Left kidney (tissue), 1 donor: ENCODE measurements at regions not wholly inside any gene's neighbourhood (a gene's known extent, or its start where the extent isn't known, plus 50 kb on each side); places are given as distances from the start of the nearest gene placed in this dataset.

Experiments
- DNase-seq: peaks from one replicate; pipeline ENCODE4 v3.0.0-alpha.2; 2013

DNA sequence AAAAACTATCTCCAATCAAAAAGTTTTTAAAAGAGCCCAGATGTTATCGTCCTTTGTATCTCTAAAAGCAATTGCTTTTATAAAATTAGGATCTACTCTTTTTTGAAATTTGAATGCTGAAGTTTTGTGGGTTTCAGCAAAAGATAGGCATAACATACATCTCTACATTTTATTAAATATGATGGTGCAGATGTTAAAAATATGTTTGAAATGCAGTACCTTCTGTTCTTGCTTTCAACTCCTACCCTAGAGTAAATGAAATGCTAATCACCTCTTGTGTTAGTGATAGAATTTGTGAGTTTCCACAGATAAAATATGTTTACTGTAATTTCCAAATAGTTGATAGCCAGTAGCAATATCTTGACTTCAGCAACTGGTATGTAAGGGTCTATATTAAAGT lies 95.7 kb upstream of the VPREB1 start:
- no peak for DNase-seq

DNA sequence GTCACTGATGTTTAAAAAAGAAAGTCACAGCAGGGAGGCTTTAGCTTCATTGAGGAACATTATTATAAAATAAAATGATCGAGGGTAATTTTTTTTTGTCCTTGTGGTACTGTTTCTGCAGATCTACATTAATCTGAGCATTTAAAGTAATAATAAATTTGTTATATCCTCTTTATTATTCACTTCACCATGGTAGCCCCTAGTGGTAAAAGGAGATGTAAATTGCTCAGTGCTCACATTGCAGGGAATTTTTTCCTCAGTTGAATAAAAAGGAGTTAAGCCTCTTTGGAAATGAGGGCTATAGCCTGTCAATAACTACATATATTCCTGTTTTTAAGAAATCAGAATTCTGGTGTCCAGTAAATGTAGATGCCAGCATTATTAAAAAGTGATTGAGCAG lies 99.7 kb upstream of the VPREB1 start:
- no peak for DNase-seq

DNA sequence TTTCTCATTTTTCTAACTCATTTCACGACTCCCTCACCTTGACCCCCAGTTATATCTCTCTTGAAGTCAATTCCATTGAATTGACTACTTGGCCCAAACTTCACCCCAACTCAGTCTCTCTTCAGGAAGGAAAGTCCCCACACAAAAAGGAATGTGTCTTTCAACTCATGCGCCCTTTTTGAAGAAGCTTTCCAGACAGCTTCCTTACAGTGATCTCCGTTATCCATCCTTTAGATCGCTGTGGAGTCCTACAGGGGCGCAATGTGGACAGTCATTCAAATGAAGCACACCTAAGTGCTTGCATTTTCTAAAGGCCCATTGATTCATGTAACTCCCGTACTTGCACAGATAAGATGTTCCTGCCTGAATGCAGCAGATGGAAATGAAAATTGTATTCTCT lies 101.1 kb upstream of the VPREB1 start:
- no peak for DNase-seq

DNA sequence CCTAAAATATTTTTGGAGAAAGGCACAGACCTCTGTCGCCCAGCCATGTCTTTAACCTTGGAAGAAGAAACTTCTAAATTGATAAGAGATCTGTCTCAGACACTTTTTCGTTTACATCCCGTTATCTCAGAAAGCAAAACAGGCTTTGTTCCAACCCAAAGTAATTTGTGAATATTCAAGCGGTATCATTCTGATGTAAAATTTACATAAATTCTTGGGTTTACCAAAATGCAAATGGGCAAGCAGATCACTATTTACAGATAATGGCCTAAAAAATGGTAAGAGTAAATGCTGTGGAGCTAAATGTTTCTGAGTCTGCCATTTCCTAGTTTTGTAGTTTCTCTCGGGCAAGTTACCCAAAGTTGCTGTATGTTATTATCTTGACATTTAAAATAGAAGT lies 101.9 kb upstream of the VPREB1 start:
- DNase-seq = no peak

DNA sequence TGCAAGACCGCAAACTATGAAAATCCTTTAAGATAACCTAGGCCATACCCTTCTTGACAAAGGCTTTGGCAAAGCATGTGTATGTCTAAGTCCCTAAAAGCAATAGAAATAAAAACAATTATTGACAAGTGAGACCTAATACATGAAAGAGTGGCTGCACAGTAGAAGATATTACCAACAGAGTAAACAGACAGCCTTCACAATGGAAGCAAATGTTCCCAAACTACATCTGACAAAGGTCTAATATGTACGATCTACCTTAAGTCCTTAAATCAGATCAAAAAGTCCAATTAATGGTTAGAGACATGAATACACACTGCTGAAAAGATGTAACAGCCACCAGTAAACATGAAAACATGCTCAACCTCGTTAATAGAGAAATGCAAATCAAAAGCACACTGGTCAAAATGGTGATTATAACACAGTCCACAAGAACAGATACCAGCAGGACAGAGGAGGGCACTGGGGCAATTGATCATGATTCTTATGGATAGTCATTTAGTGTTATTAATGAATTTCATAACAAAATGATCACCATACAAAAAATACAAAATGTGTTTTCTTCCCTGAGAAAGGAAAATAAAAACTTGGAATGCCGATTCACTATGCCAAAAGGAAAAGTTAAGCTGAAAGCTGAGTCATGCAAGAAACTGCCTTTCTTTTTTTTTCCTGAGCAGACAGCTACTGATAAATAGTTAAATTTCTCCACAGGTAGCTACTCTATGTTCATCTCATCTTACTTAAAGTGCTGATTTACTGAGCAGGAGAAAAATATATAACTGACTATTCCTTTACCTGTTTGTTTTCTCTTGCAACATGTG lies 102.6 kb upstream of the VPREB1 start:
- DNase-seq = no peak

DNA sequence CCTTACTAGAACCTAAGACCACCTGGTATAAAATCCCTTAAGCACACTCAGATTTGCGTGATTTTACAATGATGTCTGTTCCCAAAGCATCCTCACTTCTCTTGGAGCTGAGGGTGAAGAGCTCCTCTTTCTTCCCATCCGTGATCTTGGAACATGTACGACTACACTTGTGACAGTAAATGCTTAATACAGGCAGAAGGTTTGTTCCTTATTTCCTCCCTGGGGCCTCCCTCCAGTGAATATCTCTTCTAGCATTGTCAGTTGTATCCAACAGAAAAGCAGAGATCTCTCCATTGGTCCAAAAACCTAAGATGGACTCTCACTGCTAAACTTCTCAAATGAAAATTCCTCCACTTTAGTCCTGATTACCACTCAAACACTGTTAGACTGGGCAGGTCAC lies 103.6 kb upstream of the VPREB1 start:
- DNase-seq = no peak

DNA sequence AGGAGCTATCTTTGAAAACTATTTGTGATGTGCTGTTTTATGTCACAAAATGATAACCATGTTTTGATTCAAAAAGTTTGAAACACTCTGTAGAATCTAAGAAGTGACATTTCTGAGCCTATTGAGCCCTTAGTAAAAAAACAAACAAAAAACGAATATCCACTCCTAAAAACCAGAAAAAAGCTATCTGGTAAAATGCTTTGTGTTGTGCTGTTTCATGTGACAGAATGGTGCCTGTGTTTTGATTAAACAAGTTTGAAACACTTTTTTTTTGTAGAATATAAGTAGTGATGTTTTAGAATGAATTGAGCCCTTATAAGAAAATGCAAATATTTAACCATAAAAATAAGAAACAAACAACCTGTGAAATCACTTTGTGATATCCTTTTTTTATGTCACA lies 105.2 kb upstream of the VPREB1 start:
- no peak for DNase-seq

DNA sequence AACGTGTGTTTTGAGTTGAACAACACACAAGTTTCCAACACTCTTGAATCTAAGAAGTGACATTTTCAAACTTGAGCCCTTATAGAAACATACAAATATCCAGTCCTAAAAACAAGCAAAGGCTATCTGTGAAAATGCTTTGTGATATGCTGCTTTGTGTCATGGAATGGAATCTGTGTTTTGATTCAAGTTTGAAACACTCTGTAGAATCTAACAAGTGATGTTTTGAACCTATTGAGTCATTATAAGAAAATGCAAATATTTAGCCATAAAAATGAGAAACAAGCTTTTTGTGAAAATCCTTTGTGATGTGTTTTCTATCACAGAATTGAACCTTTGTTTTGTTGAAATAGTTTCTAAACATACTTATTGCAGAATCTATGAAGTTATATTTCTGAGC lies 105.7 kb upstream of the VPREB1 start:
- no peak for DNase-seq

DNA sequence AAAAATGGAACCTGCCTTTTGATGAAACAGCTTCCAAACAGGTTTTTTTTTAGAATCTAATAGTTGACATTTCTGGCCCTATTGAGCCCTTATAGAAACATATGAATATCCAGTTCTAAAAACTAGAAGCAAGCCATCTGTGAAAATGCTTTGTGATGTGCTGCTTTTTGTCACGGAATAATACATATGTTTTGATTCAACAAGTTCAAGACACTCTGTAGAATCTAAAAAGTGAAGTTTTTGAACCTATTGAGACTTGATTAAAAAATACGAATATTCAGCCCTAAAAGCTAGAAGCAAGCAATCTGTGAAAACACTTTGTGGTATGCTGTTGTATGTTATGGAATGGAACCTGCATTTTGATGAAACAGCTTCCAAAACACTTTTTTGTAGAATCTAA lies 106.7 kb upstream of the VPREB1 start:
- DNase-seq = no peak

DNA sequence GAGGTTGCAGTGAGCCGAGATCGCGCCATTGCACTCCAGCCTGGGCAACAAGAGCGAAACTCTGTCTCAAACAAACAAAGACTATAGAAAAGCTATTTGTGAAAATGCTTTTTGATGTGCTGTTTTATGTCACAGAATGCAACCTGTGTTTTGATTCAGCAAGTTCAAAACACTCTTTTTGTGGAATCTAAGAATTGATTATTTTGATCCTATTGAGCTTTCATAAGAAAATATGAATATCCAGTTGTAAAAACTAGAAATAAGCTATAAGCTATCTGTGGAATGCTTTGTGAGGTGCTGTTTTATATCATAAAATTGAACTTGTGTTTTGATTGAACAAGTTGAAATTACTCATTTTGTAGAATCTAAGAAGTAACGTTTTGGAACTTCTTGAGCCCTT lies 110.7 kb upstream of the VPREB1 start:
- DNase-seq = no peak

DNA sequence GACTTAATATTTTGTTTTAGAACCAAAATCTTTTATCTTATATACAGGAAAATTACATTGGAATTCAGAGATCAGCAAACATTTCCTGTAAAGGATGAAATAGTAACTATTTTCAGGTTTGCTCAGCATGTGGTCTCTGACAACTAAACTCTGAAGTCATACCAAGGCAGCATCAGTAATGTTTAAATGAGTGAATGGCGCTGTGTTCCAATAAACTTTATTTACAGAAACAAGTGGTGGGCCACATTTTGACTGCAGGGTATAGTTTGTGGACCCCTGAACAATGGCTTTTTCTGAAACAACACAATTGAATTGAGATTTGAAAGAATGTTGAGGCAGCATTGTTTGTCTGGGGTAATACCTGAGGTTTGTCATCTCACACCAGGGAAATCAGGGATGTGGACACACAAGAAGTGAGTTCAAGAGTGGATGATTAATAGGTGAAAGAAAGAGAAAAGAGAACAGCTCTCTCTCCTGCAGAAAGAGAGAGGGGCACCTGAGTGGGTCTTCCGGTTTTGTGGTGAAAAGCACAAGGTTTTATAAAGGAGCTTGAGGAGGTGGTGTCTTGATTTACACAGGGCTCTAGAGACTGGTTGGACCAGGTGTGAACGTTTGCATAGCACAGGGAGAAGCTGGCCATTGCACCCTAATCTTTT lies 113.5 kb upstream of the VPREB1 start:
- no peak for DNase-seq

DNA sequence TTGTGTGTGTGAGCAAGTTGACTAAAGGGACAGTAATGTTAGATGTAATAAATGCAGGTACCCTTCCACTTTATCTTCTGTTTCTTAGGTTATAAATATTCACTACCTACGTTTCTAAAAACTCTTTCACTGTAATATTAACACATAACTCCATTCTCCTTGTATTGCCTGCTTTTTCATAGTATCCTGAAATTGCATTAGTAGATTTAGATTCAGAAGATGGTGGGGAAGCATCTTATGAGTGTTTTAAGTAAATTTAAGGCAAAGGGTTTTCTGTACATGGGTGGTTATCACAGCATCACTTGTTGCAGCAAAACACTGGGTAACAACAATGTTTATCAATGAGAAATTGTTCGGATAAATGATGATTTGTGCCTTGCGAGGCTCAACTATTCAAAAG lies 115.2 kb upstream of the VPREB1 start:
- no peak for DNase-seq

DNA sequence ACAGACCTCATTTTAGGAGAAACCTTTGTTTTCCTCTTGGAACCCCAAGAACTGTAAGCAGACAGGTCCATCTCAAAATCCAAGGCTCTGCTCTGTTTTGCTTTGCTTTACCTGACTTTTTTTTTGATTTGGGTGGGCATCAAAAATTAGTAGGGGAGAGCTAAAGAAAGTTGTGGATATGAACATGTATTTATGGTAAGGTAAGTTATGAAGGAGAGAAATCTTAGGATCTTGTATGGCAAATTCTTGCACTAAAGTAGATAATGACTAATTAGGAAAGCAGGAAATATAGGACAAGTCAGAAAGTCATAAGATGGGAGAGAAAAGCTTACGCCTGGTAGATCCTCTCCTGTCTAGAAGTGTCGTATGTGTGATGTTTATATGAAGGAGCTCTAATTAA lies 116.1 kb upstream of the VPREB1 start:
- DNase-seq = no peak

DNA sequence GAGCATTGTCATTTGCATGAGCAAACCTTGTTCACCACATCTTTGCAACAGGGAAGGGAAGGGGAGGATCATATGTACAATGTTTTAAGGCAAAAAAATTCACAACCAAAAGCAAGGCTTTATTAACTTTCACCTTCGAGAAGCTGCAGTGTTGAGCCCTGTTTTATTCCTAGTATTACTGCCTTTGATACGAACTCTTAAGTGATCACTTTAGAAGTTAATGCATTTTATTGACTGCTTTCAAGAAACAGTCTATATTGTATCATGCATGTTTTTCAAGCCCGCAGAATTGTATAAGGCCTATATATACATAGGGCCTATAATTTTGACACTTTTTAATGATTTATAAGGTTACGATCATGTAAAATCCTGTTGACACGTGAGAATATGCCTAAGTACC lies 117.5 kb upstream of the VPREB1 start:
- no peak for DNase-seq

DNA sequence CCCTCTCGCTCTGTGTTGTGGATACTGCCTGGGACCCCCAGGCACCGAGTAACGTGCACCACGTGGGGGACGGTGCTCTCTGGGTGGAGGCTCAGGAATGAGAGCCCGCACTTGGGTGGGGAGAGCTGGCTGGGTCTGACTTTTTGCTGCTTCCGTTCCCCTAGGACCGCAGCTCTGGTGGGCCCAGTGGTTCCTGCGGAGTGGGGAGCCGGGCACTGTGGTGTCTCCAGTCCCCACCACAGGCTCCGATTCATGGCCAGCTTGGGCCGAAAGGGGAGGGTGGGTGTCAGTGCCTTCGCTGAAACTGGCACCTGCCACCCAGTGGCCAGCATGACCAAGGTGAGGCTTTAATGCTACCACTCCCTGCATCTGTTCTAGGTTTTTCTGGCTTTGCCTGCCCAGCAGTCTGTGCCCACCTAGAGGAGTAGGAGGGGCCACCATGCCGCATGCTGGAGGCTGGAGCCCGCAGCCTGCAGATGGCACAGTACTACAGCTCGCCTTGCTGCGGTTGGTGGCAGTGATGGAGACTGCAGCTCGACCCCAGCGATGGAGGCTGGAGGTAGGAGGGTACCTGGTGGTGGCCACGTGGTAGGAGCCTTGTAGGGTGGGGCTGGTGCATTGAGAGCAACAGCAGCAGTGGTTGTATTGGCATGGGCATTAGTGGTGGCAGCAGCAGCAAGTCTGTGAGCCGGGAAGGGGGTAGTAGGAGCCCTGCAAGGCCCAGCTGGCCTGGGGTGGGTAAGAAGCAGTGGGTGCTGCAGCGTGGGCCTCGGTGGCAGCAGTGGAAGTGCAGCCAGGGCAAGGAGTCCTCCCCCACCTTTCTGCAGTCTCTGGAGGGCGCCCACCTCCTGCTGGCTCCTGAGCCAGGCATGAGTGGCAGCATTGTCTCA lies 118.8 kb upstream of the VPREB1 start:
- no peak for DNase-seq

DNA sequence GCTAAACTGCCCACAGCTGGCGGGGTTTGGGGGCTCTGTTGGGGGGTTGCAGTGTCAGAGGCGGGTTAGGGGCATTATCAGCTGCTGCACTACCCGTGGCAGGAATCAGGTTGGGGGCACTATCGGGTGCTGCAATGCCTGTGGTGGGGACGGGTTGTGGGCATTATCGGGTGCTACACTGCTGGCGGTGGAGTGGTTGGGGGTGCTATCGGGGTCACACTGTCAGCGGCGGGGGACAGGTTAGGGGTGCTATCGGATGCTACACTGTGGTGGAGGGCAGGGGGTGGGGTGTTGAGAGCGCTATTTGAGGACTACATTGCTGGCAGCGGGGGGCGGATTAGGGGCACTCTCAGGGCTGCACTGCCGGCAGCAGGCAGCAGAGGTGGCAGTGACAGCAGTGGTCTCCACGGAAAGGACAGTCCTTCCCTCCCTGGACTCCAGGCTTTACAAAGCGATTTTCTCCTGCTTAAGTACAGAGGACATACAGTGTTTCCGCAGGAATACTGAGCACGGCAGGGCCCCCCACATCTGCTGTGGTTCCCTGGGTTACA lies 119.5 kb upstream of the VPREB1 start:
- no peak for DNase-seq

DNA sequence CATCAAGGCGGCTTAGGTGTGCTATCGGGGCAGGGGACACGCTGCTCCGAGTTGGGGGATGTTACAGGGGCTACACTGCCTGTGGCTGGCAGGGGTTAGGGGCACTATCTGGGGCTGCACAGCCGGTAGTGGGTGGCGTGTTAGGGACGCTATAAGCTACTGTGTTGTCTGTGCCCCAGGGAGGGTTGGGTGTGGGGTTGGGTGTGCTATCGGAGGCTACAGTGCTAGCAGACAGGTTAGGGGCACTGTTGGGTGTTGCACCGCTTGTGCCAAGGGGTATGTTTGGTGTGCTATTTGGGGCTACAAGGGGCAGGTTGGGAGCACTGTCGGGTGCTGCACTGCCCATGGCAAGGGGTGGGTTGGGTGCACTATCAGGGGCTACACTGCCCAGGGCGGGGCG lies 120.2 kb upstream of the VPREB1 start:
- no peak for DNase-seq

DNA sequence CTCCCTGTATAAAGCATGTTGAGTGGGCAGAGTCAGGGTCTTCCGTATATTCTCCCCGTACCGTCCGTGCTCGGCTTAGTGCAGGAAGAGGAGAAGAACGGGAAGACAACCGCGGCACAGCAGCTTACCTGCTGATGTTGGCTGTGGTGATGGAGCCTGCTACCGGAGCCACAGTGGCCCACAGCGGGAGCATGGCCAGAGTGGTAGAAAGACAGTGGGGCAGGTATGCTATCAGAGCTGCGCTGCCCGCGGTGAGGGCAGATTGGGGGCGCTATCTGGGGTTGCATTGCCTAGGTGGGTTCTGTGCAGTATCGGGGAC lies 120.7 kb upstream of the VPREB1 start:
- DNase-seq = no peak

DNA sequence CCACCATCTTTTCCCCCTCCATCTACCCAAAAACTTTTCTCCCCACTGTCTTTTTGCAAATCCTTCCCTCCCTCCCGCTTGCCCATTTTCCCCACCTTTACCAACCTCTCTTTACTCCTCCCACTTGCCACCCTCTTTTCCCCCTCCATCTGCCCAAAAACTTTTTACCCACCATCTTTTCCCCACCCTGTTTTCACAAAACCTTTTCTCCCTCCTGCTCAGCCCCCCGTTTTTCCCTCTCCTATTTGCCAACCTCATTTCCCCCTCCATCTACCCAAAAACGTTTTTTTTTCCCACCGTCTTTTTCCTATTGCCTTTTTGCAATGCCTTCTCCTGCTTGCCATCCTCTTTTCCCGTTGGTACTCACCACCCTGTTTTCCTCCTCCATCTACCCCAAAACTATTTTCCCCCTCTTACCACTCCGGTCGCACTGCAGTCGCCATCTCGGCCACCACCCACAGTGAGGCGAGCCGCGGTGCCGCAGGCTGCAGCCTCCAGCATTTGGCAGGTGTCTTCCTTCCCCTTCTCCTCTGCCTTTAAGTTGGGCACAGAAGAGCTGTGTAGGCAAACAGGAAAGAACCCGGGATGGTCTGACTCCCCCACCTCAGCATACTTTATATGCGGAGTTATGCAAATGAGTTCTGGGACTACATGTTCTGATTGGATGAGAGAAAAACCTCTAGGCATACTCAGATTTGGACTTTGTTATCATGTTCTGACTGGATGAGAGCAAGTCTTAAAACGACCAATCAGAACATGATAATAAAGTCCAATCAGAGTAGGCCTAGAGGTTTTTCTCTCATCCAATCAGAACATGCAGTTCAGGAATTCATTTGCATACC lies 121.2 kb upstream of the VPREB1 start:
- no peak for DNase-seq

DNA sequence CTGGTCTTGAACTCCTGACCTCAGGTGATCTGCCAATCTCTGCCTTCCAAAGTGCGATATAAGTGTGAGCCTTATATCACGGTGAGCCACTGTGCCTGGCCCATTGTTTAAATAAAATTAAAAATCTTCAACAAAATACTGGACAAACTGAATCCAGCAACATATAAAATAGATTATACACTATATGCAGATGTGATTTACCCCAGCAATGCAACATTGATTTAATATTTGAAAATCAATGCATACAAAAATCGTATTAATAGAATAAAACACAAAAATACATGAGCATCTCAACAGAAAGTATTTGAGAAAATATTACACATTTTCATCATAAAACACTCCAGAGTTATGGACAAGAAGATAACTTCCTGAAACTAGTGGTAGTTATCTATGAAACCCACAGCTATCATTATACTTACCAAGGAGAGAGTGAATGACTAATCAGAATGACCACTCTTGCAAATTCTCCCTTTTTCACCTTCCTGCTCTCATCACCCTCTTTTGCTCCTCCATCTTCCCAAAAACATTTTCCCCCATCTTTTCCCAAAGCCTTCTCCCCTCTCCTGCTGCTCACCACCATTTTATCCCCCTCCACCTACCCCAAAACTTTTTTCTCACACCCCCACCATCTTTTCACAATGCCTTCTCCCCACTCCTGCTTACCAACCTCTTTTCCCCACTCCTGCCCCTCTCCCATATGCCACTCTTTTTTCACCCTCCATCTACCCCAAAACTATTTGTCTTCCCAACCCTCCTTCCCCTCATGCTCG lies 122.1 kb upstream of the VPREB1 start:
- no peak for DNase-seq

DNA sequence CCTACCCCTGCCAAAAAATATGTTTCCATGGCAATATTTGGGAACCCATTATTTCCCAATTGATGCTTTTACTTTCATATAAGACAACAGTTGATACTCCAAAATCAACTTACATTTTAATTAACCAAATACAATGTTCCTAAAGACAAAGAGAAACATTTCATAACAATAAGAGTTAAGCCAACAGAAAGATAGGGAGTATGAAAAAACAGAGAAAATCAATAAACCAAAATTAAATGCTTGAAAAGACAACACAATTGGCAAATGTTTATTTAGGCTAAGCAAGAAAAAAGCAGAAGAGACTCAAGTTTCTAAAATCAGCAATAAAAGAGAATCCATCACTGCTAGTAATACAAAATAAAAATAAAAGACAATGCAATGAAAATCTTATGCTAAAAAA lies 123.1 kb upstream of the VPREB1 start:
- no peak for DNase-seq
